HG03571 (cell line): ENCODE measurements at regions not wholly inside any gene's neighbourhood (a gene's known extent, or its start where the extent isn't known, plus 50 kb on each side); places are given as distances from the start of the nearest gene placed in this dataset.

ENCODE experiments used
- ATAC-seq: cut with Tn5 transposase; IDR thresholded peaks from one replicate; pipeline ENCODE4 v1.9.1; 2021; ENCODE audit not compliant: unreplicated experiment

GRCh38 chr2:60324536-60324935 is 228.9 kb downstream of the BCL11A start:
- ATAC-seq = no peak

GRCh38 chr2:60321816-60322215 is 231.6 kb downstream of the BCL11A start:
- ATAC-seq = no peak

GRCh38 chr2:60320724-60321123 is 232.7 kb downstream of the BCL11A start:
- no peak for ATAC-seq

GRCh38 chr2:60319031-60319547 is 234.4 kb downstream of the BCL11A start:
- ATAC-seq = no peak

GRCh38 chr2:60318544-60318943 is 234.9 kb downstream of the BCL11A start:
- no peak for ATAC-seq

- peak; percentile 81 for ATAC-seq
These were observed 235.6 kb downstream of the BCL11A start for GRCh38 chr2:60317844-60318243.

- no peak for ATAC-seq
These were observed 236.4 kb downstream of the BCL11A start for GRCh38 chr2:60317034-60317386.

- no peak for ATAC-seq
These were observed 236.9 kb downstream of the BCL11A start for GRCh38 chr2:60316381-60317033.

GRCh38 chr2:60313470-60314172 is 239.8 kb downstream of the BCL11A start:
- no peak for ATAC-seq

- peak; percentile 72 for ATAC-seq
These were observed 240.8 kb downstream of the BCL11A start for GRCh38 chr2:60312618-60313017.

GRCh38 chr2:60311524-60311923 is 241.9 kb downstream of the BCL11A start:
- ATAC-seq = peak; percentile 40

GRCh38 chr2:60309941-60310660 is 243.4 kb downstream of the BCL11A start:
- no peak for ATAC-seq

- no peak for ATAC-seq
These were observed 244.1 kb downstream of the BCL11A start for GRCh38 chr2:60309336-60309735.

- ATAC-seq = no peak
These were observed 247.1 kb downstream of the BCL11A start for GRCh38 chr2:60306267-60306861.

GRCh38 chr2:60303680-60304079 is 249.8 kb downstream of the BCL11A start:
- ATAC-seq = no peak

- ATAC-seq = no peak
These were observed 250.9 kb downstream of the BCL11A start for GRCh38 chr2:60302377-60303126.

- no peak for ATAC-seq
These were observed 251.7 kb downstream of the BCL11A start for GRCh38 chr2:60301726-60302125.

GRCh38 chr2:60299179-60299578 is 254.3 kb downstream of the BCL11A start:
- ATAC-seq = no peak

- ATAC-seq = no peak
These were observed 255.3 kb downstream of the BCL11A start for GRCh38 chr2:60298006-60298696.

GRCh38 chr2:60297296-60298005 is 256.0 kb downstream of the BCL11A start:
- no peak for ATAC-seq
